ENCODE measurements at regions not wholly inside any gene's neighbourhood (a gene's known extent, or its start where the extent isn't known, plus 50 kb on each side); places are given as distances from the start of the nearest gene placed in this dataset.
"Not testable (repeated sequence)": the region's sequence is repeated elsewhere in the genome, so short reads cannot be mapped to it uniquely, and the experiment has no call there.

DNA sequence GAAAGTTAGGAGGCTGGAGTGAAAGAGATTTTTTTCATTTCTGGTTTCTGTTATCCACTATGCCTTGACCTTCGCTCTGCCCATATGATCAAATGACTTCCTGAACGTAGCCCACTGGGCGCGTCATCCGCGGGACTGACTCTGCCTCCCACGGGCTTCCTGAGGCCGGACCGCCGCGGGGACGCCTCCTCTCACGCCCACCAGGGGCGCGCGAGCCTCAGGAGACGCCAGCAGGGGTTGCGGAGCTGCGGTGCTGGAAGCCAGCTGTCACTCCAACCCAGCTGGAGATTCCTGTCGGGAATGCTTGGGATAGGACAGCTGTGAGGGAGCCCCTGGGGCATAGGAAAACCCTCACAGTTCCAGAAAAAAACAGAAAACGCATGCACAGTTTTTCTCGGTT lies 461.5 kb downstream of the FOXD4L4 start:
- H3K4me3 ChIP-seq; H3K27me3 ChIP-seq (replicated peaks in 1 of 7); H3K9me3 ChIP-seq; H3K4me1 ChIP-seq; intact Hi-C loops (cut with DNase I; ENCODE audit: low total_unique reads); H3K27ac ChIP-seq; H3K36me3 ChIP-seq: not testable (repeated sequence)
- WGBS, 5 donors: 50 to 83% (median 60%) methylated on average over 15 to 21 of the region's 22 CpGs
- peak in 3 of 11 experiments; percentile 27 to 49 (median 35) for TF ChIP-seq CTCF (IDR thresholded peaks at IDR 0.05 in 8 of 11, conservative IDR thresholded peaks at IDR 0.05 in 3 of 11)
- peak; percentile 75 for DNase-seq

GRCh38 chr9:66206617-66207016 lies 469.7 kb downstream of the FOXD4L4 start:
- H3K27ac ChIP-seq; H3K36me3 ChIP-seq; H3K27me3 ChIP-seq (replicated peaks in 1 of 7); H3K9me3 ChIP-seq; H3K4me1 ChIP-seq; DNase-seq; intact Hi-C loops (cut with DNase I; ENCODE audit: low total_unique reads); H3K4me3 ChIP-seq: not testable (repeated sequence)
- WGBS, 5 donors: no CpG with 5 or more reads among the region's 1 CpG

DNA sequence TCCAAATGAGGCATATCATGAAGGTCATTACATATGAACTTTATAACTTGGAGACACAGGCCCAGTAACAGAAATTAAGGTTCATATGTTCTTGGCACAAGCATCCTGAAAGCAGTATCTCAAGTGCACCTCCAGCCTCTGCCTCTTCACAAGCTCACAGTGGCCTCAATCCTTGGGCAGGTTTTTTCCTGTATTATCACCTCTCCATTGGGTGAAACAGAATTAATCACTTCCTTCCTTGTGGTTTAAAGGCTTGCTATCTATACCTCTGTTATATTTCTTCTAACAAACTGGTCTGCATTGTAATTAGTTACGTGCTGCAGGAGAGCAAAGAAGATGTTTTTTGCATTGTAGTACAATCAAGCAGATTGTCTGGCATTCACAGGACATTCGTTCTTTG lies 471.0 kb downstream of the FOXD4L4 start:
- DNase-seq; H3K4me1 ChIP-seq; H3K36me3 ChIP-seq; H3K9me3 ChIP-seq; intact Hi-C loops (cut with DNase I; ENCODE audit: low total_unique reads); H3K27me3 ChIP-seq (replicated peaks in 1 of 7); H3K27ac ChIP-seq; H3K4me3 ChIP-seq: not testable (repeated sequence)
- WGBS, 5 donors: 71 to 82% methylated on average over 1 of the region's 2 CpGs; no CpG with 5 or more reads in 3 of the 5 donors

- WGBS, 5 donors: 80 to 100% methylated on average over 1 to 4 of the region's 4 CpGs; no CpG with 5 or more reads in 3 of the 5 donors
Observed at GRCh38 chr9:66244763-66245162, 507.8 kb downstream of the FOXD4L4 start.

DNA sequence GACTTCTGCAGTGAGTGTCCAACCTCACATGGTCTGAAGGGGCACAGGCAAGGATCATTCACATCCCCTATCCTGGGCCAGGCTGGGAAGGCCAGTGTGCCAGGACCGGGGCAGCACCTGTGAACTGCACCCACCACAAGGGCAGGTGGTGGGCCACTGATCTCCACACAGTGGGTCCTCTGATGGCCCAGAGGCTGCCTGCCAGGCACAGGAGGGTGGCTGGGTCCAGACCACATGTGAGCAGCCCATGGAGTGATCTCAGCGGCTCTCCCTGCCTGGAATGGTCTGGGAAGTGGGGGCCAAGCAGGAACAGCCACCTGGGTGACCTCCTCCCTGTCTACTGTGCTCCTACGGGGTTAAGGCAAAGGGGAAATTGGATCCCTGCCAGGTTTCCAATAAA lies 508.5 kb downstream of the FOXD4L4 start:
- H3K27ac ChIP-seq; H3K4me3 ChIP-seq; H3K9me3 ChIP-seq; H3K27me3 ChIP-seq (replicated peaks in 1 of 7); H3K36me3 ChIP-seq; DNase-seq; intact Hi-C loops (cut with DNase I; ENCODE audit: low total_unique reads); H3K4me1 ChIP-seq: not testable (repeated sequence)
- 0 to 85% (median 56%) methylated on average over 1 to 3 of the region's 3 CpGs; no CpG with 5 or more reads in 2 of the 5 donors for WGBS, 5 donors

More at GRCh38 chr9:66244763-66245162, 507.8 kb downstream of the FOXD4L4 start:
- H3K4me1 ChIP-seq; H3K36me3 ChIP-seq; H3K27me3 ChIP-seq (replicated peaks in 1 of 7); H3K4me3 ChIP-seq; DNase-seq; intact Hi-C loops (cut with DNase I; ENCODE audit: low total_unique reads); H3K27ac ChIP-seq; H3K9me3 ChIP-seq: not testable (repeated sequence)

GRCh38 chr9:66257581-66257980 lies 520.6 kb downstream of the FOXD4L4 start:
- H3K27me3 ChIP-seq (replicated peaks in 1 of 7); intact Hi-C loops (cut with DNase I; ENCODE audit: low total_unique reads); H3K36me3 ChIP-seq; DNase-seq; H3K27ac ChIP-seq; H3K4me1 ChIP-seq; H3K9me3 ChIP-seq; H3K4me3 ChIP-seq: not testable (repeated sequence)
- 88 to 94% (median 88%) methylated on average over 1 to 2 of the region's 3 CpGs; no CpG with 5 or more reads in 2 of the 5 donors for WGBS, 5 donors

GRCh38 chr9:66261576-66261975 lies 524.6 kb downstream of the FOXD4L4 start:
- H3K27me3 ChIP-seq (replicated peaks in 1 of 7); H3K9me3 ChIP-seq; H3K4me3 ChIP-seq; H3K36me3 ChIP-seq; H3K4me1 ChIP-seq; H3K27ac ChIP-seq; intact Hi-C loops (cut with DNase I; ENCODE audit: low total_unique reads): not testable (repeated sequence)
- WGBS, 5 donors: 86 to 100% (median 98%) methylated on average over 3 to 4 of the region's 4 CpGs; no CpG with 5 or more reads in 2 of the 5 donors
- peak; percentile 63 for DNase-seq

DNA sequence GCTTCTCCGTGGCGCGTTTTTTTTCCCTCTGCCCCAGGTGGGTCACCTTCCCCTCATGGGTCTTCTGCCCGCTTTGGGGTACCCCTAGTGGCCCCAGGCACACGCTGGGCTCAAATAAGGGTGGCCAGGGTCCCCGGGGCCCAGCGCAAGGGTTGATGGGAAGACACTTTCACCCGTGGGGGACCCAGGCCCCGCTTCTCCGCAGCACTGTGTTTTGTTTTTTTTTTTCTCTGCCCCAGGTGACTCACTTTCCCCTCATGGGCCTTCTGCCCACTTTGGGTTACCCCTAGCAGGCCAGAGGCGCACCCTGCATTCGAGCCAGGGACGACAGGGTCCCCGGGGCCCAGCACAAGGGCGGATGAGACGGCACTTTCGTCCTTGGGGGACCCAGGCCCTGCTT lies 526.7 kb downstream of the FOXD4L4 start:
- H3K4me3 ChIP-seq; H3K9me3 ChIP-seq; H3K27ac ChIP-seq; H3K4me1 ChIP-seq; H3K27me3 ChIP-seq (replicated peaks in 1 of 7); intact Hi-C loops (cut with DNase I; ENCODE audit: low total_unique reads); H3K36me3 ChIP-seq: not testable (repeated sequence)
- WGBS, 5 donors: 91 to 97% (median 93%) methylated on average over 14 to 17 of the region's 17 CpGs
- peak; percentile 58 for DNase-seq

- H3K27me3 ChIP-seq (replicated peaks in 1 of 7); H3K36me3 ChIP-seq: not testable (repeated sequence)
- peak; percentile 66 for DNase-seq
Observed at GRCh38 chr9:66264786-66265185, 527.8 kb downstream of the FOXD4L4 start.

DNA sequence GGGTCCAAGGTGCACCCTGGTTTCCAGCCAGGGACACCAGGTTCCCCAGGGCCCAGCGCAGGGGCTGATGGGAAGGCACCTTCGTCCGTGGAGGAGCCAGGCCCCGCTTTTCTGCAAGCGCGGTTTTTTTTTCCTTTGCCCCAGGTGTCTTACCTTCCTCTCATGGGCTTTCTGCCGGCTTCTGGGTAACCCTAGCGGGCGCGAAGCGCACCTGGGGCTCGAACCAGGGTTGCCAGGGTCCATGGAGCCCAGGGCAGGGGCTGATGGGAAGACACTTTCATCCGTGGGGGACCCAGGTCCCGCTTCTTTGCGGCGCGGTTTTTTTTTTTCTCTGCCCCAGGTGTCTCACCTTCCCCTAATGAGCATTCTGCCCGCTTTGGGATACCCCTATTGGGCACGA lies 529.3 kb downstream of the FOXD4L4 start:
- H3K4me3 ChIP-seq: peak overlapping the region in 1 of 8 donors; percentile 29
- H3K27ac ChIP-seq: peak overlapping the region in 1 of 8 donors; percentile 26
- H3K36me3 ChIP-seq; H3K27me3 ChIP-seq (replicated peaks in 1 of 7); intact Hi-C loops (cut with DNase I; ENCODE audit: low total_unique reads); H3K4me1 ChIP-seq; H3K9me3 ChIP-seq: not testable (repeated sequence)
- peak; percentile 70 for DNase-seq
- 18 to 60% (median 34%) methylated on average over 1 to 17 of the region's 19 CpGs for WGBS, 5 donors

More at GRCh38 chr9:66264786-66265185, 527.8 kb downstream of the FOXD4L4 start:
- H3K4me3 ChIP-seq; intact Hi-C loops (cut with DNase I; ENCODE audit: low total_unique reads); H3K27ac ChIP-seq; H3K9me3 ChIP-seq; H3K4me1 ChIP-seq: not testable (repeated sequence)
- 87 to 100% (median 93%) methylated on average over 9 to 20 of the region's 24 CpGs for WGBS, 5 donors

GRCh38 chr9:66266856-66267430 lies 530.0 kb downstream of the FOXD4L4 start:
- H3K36me3 ChIP-seq; H3K27ac ChIP-seq; H3K4me3 ChIP-seq; intact Hi-C loops (cut with DNase I; ENCODE audit: low total_unique reads); H3K27me3 ChIP-seq (replicated peaks in 1 of 7); H3K9me3 ChIP-seq; H3K4me1 ChIP-seq: not testable (repeated sequence)
- WGBS, 5 donors: 40 to 79% (median 56%) methylated on average over 9 to 22 of the region's 31 CpGs
- peak; percentile 75 for DNase-seq

Data from spleen (tissue), 11 donors.